NT2/D1 (cell line): ENCODE measurements at regions not wholly inside any gene's neighbourhood (a gene's known extent, or its start where the extent isn't known, plus 50 kb on each side); places are given as distances from the start of the nearest gene placed in this dataset.

ENCODE experiments used
- SUZ12 ChIP-seq: IDR thresholded peaks from 2 replicates; pipeline ENCODE4 v1.6.1; 2011; ENCODE audit not compliant: insufficient read length, insufficient read depth; ENCODE audit errors: extremely low read depth
- YY1 ChIP-seq: IDR thresholded peaks from 2 replicates; pipeline ENCODE4 v1.6.1; 2011; ENCODE audit not compliant: insufficient read length, insufficient read depth
- ZNF274 ChIP-seq: IDR thresholded peaks from 2 replicates; pipeline ENCODE4 v1.6.1; 2011; ENCODE audit warnings: mild to moderate bottlenecking, low read depth, low read length

DNA sequence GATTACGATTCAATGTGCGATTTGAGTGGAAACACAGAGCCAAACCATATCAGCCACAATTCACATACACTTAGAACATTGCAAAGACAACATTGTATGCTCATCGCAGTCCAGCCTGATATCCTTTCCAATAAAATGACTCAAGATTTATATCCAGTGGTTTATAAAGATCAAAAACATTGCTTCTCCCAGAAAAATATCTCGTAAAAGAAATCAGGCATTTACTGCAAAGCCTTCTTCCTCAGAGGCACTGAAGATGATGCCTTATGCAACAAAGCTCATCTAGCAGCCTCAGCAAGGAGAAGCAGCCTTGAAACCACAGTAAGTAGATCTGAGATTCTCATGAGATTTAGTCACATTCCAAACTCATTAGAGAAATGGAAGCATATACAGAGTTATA, 523.8 kb downstream of the ELAVL2 start:
- no peak for TF ChIP-seq YY1
- TF ChIP-seq SUZ12: no peak
- TF ChIP-seq ZNF274: no peak
